ENCODE measurements at regions not wholly inside any gene's neighbourhood (a gene's known extent, or its start where the extent isn't known, plus 50 kb on each side); places are given as distances from the start of the nearest gene placed in this dataset.
"Not testable (repeated sequence)": the region's sequence is repeated elsewhere in the genome, so short reads cannot be mapped to it uniquely, and the experiment has no call there.

GRCh38 chr10:78681986-78682385, 386.8 kb upstream of the ZMIZ1 start:
- not testable (repeated sequence) for TF ChIP-seq POLR2A, EP300, CTCF (IDR thresholded peaks at IDR 0.05)
